Lung (tissue), 11 donors: ENCODE measurements at regions not wholly inside any gene's neighbourhood (a gene's known extent, or its start where the extent isn't known, plus 50 kb on each side); places are given as distances from the start of the nearest gene placed in this dataset.

ENCODE experiments used
- ATAC-seq: fragments of 200-7000 bp; cut with Tn5 transposase; one replicate; pipeline ENCODE4 v1.9.1; 2020; ENCODE audit warnings: moderate number of reproducible peaks; ENCODE audit not compliant: insufficient read depth, low FRiP score
- DNase-seq, 3 donors: peaks; one replicate each; pipeline ENCODE4 v3.0.0-alpha.2; 2013 to 2017
- H3K27ac ChIP-seq, 2 donors: one replicate each; pipeline ENCODE4 v1.5.1; 2013; ENCODE audit warnings: mild to moderate bottlenecking in 2 of 2, moderate library complexity in 2 of 2, control low read depth in 1 of 2, inconsistent platforms in 1 of 2, low read depth in 1 of 2, low read length in 1 of 2
- H3K27me3 ChIP-seq, 3 donors: one replicate each; pipeline ENCODE4 v1.5.1; 2013; ENCODE audit warnings: low read length in 2 of 3; ENCODE audit not compliant: control insufficient read depth in 3 of 3, insufficient read depth in 3 of 3
- H3K36me3 ChIP-seq, 4 donors: one replicate each; pipeline ENCODE4 v1.5.1; 2013; ENCODE audit warnings: low read length in 4 of 4, mild to moderate bottlenecking in 1 of 4, moderate library complexity in 1 of 4; ENCODE audit not compliant: control insufficient read depth in 4 of 4, insufficient read depth in 4 of 4
- H3K4me1 ChIP-seq, 5 donors: one replicate each; pipeline ENCODE4 v1.5.1; 2013; ENCODE audit warnings: low read length in 5 of 5, mild to moderate bottlenecking in 2 of 5, moderate library complexity in 1 of 5; ENCODE audit not compliant: control insufficient read depth in 5 of 5, insufficient read depth in 5 of 5
- H3K4me3 ChIP-seq: one replicate; pipeline ENCODE4 v1.5.1; 2013; ENCODE audit warnings: mild to moderate bottlenecking, control low read depth, moderate library complexity
- H3K9ac ChIP-seq, 2 donors: one replicate each; pipeline ENCODE4 v1.5.1; 2013; ENCODE audit warnings: low read length in 2 of 2, control low read depth in 1 of 2; ENCODE audit not compliant: insufficient read depth in 1 of 2
- H3K9me3 ChIP-seq, 4 donors: one replicate each; pipeline ENCODE4 v1.5.1; 2013; ENCODE audit warnings: low read length in 3 of 4, mild to moderate bottlenecking in 1 of 4, moderate library complexity in 1 of 4; ENCODE audit not compliant: control insufficient read depth in 4 of 4, insufficient read depth in 3 of 4
- CTCF ChIP-seq: IDR thresholded peaks from 2 replicates; pipeline ENCODE4 v1.5.1; 2012; ENCODE audit warnings: mild to moderate bottlenecking; ENCODE audit errors: control extremely low read depth, extremely low read depth
- WGBS, 2 donors: extraction: QIAGEN DNeasy Blood & Tissue Kit; methylation state at CpG; one replicate each; pipeline ENCODE4 v1.1.7; 2013; 5-methylcytosine and 5-hydroxymethylcytosine counted together
- donor health status: control.
- donor health status: control.
- donor health status: Bipolar disorder and iron deficiency.
- donor health status: healthy.
- donor health status: DM: yes; HTN: yes; CAD: no.

- H3K36me3 ChIP-seq, result no peaks in the 10 kb centered on the region
- no peak for DNase-seq
- H3K4me1 ChIP-seq, result peaks cover 0 to 26% (median 6%) of the 10 kb centered on the region in 5 donors
- no peaks in the 10 kb centered on the region for H3K9me3 ChIP-seq
- no peak for ATAC-seq
- no peaks in the 10 kb centered on the region for H3K27me3 ChIP-seq
- TF ChIP-seq CTCF, result no peak
- WGBS, 2 donors, result 60 to 70% methylated on average over 1 of the region's 1 CpG
- H3K4me3 ChIP-seq, result no peak overlapping the region
- H3K27ac ChIP-seq, result no peak overlapping the region
- H3K9ac ChIP-seq, result no peak overlapping the region
Observed at GRCh38 chr1:232503497-232503896, 126.4 kb downstream of the SIPA1L2 start.

GRCh38 chr1:232501854-232502253, 128.1 kb downstream of the SIPA1L2 start:
- no peak overlapping the region for H3K4me3 ChIP-seq
- 70 to 75% methylated on average over 4 of the region's 4 CpGs for WGBS, 2 donors
- no peaks in the 10 kb centered on the region for H3K9me3 ChIP-seq
- no peak for TF ChIP-seq CTCF
- ATAC-seq (no peak), DNase-seq (no peak)
- no peak overlapping the region for H3K9ac ChIP-seq
- peaks cover 0 to 28% (median 5%) of the 10 kb centered on the region in 5 donors for H3K4me1 ChIP-seq
- H3K36me3 ChIP-seq, result no peaks in the 10 kb centered on the region
- no peaks in the 10 kb centered on the region for H3K27me3 ChIP-seq
- no peak overlapping the region for H3K27ac ChIP-seq

GRCh38 chr1:232499188-232499587, 130.7 kb downstream of the SIPA1L2 start:
- Histone ChIP-seq H3K4me3 (no peak overlapping the region), H3K27me3 (no peaks in the 10 kb centered on the region), H3K9me3 (no peaks in the 10 kb centered on the region), H3K36me3 (no peaks in the 10 kb centered on the region), H3K9ac (no peak overlapping the region), H3K27ac (no peak overlapping the region), H3K4me1 (peaks cover 0 to 34% (median 5%) of the 10 kb centered on the region in 5 donors)
- WGBS, 2 donors, result 50 to 74% methylated on average over 4 of the region's 4 CpGs
- DNase-seq (peak in 2 of 3 donors; percentile 24 to 52), ATAC-seq (no peak)
- no peak for TF ChIP-seq CTCF

GRCh38 chr1:232493869-232494268, 136.1 kb downstream of the SIPA1L2 start:
- ATAC-seq, result no peak
- DNase-seq, result no peak
- Histone ChIP-seq H3K4me3 (no peak overlapping the region), H3K36me3 (peaks cover 3 to 20% (median 16%) of the 10 kb centered on the region in 4 donors), H3K9ac (peak overlapping the region in 1 of 2 donors; percentile 13), H3K27me3 (no peaks in the 10 kb centered on the region), H3K4me1 (peaks cover 0 to 25% (median 2%) of the 10 kb centered on the region in 5 donors), H3K27ac (no peak overlapping the region), H3K9me3 (no peaks in the 10 kb centered on the region)
- WGBS, 2 donors, result 86 to 95% methylated on average over 4 of the region's 4 CpGs
- no peak for TF ChIP-seq CTCF
